Astrocyte (in vitro differentiated cells and primary cell): ENCODE measurements at regions not wholly inside any gene's neighbourhood (a gene's known extent, or its start where the extent isn't known, plus 50 kb on each side); places are given as distances from the start of the nearest gene placed in this dataset.

Experiments
- DNase-seq: peaks from one replicate; pipeline ENCODE4 v3.0.0-alpha.2; 2010; ENCODE audit warnings: low read depth
- FAIRE-seq: peaks from 2 replicates; lab custom pipeline; 2011; peaks lifted over from hg19 to GRCh38; lab: Jason Lieb, UNC
- H2AFZ ChIP-seq: 2 replicates; pipeline ENCODE4 v1.6.0; 2012; ENCODE audit warnings: low read depth, low read length, inconsistent platforms
- H3K27ac ChIP-seq: 2 replicates; pipeline ENCODE4 v1.5.1; 2011; ENCODE audit warnings: low read depth, low read length, inconsistent platforms
- H3K27me3 ChIP-seq: 2 replicates; pipeline ENCODE4 v1.6.0; 2011; ENCODE audit warnings: low read length, inconsistent platforms; ENCODE audit not compliant: insufficient read depth
- H3K36me3 ChIP-seq: 2 replicates; pipeline ENCODE4 v1.5.1; 2011; ENCODE audit warnings: low read length, inconsistent platforms; ENCODE audit not compliant: insufficient read depth
- H3K4me1 ChIP-seq: 2 replicates; pipeline ENCODE4 v1.5.1; 2011; ENCODE audit warnings: low read length, inconsistent platforms; ENCODE audit not compliant: insufficient read depth
- H3K4me2 ChIP-seq: 2 replicates; pipeline ENCODE4 v1.6.0; 2012; ENCODE audit warnings: low read length, inconsistent platforms
- H3K4me3 ChIP-seq: 2 replicates; pipeline ENCODE4 v1.5.1; 2011; ENCODE audit warnings: low read depth, mild to moderate bottlenecking, low read length, inconsistent platforms; ENCODE audit not compliant: insufficient read depth
- H3K79me2 ChIP-seq: 2 replicates; pipeline ENCODE4 v1.6.0; 2012; ENCODE audit warnings: mild to moderate bottlenecking, low read length, inconsistent platforms; ENCODE audit not compliant: insufficient read depth
- H3K9ac ChIP-seq: 2 replicates; pipeline ENCODE4 v1.6.0; 2012; ENCODE audit warnings: mild to moderate bottlenecking, low read length, inconsistent platforms
- H3K9me3 ChIP-seq: 2 replicates; pipeline ENCODE4 v1.5.1; 2012; ENCODE audit warnings: low read depth, mild to moderate bottlenecking, low read length, inconsistent platforms; ENCODE audit not compliant: insufficient read depth
- H4K20me1 ChIP-seq: 2 replicates; pipeline ENCODE4 v1.6.0; 2012; ENCODE audit warnings: low read length, inconsistent platforms; ENCODE audit not compliant: insufficient read depth
- H3K27ac Mint-ChIP-seq: one replicate; pipeline ENCODE4 v1.8.0; 2021; ENCODE audit warnings: mild to moderate bottlenecking, mixed read lengths; ENCODE audit not compliant: unreplicated experiment
- H3K27me3 Mint-ChIP-seq: one replicate; pipeline ENCODE4 v1.8.0; 2021; ENCODE audit warnings: low read depth, mixed read lengths; ENCODE audit not compliant: unreplicated experiment
- H3K36me3 Mint-ChIP-seq: one replicate; pipeline ENCODE4 v1.8.0; 2021; ENCODE audit warnings: low read depth, mixed read lengths; ENCODE audit not compliant: unreplicated experiment
- H3K4me1 Mint-ChIP-seq: one replicate; pipeline ENCODE4 v1.8.0; 2021; ENCODE audit warnings: low read depth, mixed read lengths; ENCODE audit not compliant: unreplicated experiment
- H3K4me3 Mint-ChIP-seq: one replicate; pipeline ENCODE4 v1.8.0; 2021; ENCODE audit warnings: mild to moderate bottlenecking, moderate library complexity, mixed read lengths; ENCODE audit not compliant: unreplicated experiment
- H3K9me3 Mint-ChIP-seq: one replicate; pipeline ENCODE4 v1.8.0; 2021; ENCODE audit warnings: mild to moderate bottlenecking, mixed read lengths; ENCODE audit not compliant: unreplicated experiment
- CTCF ChIP-seq: IDR thresholded peaks from 2 replicates; pipeline ENCODE4 v1.5.1; 2011; ENCODE audit warnings: low read depth, mild to moderate bottlenecking, inconsistent platforms, low read length, moderate library complexity; ENCODE audit not compliant: insufficient read depth
- EZH2 ChIP-seq: IDR thresholded peaks from 2 replicates; pipeline ENCODE4 v1.6.1; 2012; ENCODE audit warnings: mild to moderate bottlenecking, low read length, inconsistent platforms; ENCODE audit not compliant: insufficient read depth

GRCh38 chr14:61872452-61872851, 110.2 kb downstream of the SNAPC1 start:
- Histone ChIP-seq H3K4me3 (no peak overlapping the region), H3K79me2 (no peaks in the 10 kb centered on the region), H3K9ac (no peak overlapping the region), H2AFZ (no peak overlapping the region), H3K36me3 (no peaks in the 10 kb centered on the region), H3K4me2 (no peak overlapping the region), H3K4me1 (no peaks in the 10 kb centered on the region), H3K27ac (no peak overlapping the region), H3K27me3 (peaks cover 5% of the 10 kb centered on the region), H4K20me1 (no peaks in the 10 kb centered on the region), H3K9me3 (no peaks in the 10 kb centered on the region)
- TF ChIP-seq CTCF (no peak), EZH2 (no peak)
- no peak overlapping the region for H3K4me3 Mint-ChIP-seq
- H3K4me1 Mint-ChIP-seq: no peaks in the 10 kb centered on the region
- no peak for DNase-seq
- no peaks in the 10 kb centered on the region for H3K36me3 Mint-ChIP-seq
- no peak overlapping the region for H3K27ac Mint-ChIP-seq
- FAIRE-seq: no peak
- H3K9me3 Mint-ChIP-seq: no peaks in the 10 kb centered on the region
- H3K27me3 Mint-ChIP-seq: peaks cover 2% of the 10 kb centered on the region

- Histone ChIP-seq H2AFZ (no peak overlapping the region), H3K79me2 (no peaks in the 10 kb centered on the region), H3K9ac (no peak overlapping the region), H3K4me1 (no peaks in the 10 kb centered on the region), H3K27ac (no peak overlapping the region), H3K9me3 (no peaks in the 10 kb centered on the region), H3K36me3 (no peaks in the 10 kb centered on the region), H4K20me1 (no peaks in the 10 kb centered on the region), H3K27me3 (peaks cover 8% of the 10 kb centered on the region), H3K4me3 (no peak overlapping the region), H3K4me2 (no peak overlapping the region)
- H3K27ac Mint-ChIP-seq: no peak overlapping the region
- H3K4me1 Mint-ChIP-seq: no peaks in the 10 kb centered on the region
- TF ChIP-seq CTCF: no peak
- no peak for TF ChIP-seq EZH2
- FAIRE-seq (no peak), DNase-seq (no peak)
- H3K27me3 Mint-ChIP-seq: peaks cover 11% of the 10 kb centered on the region
- no peaks in the 10 kb centered on the region for H3K9me3 Mint-ChIP-seq
- H3K36me3 Mint-ChIP-seq: no peaks in the 10 kb centered on the region
- H3K4me3 Mint-ChIP-seq: no peak overlapping the region
Observed at GRCh38 chr14:61875483-61875882, 113.3 kb downstream of the SNAPC1 start.

- H3K9ac ChIP-seq: no peak overlapping the region
- no peaks in the 10 kb centered on the region for H3K4me1 ChIP-seq
- FAIRE-seq: no peak
- H3K27ac ChIP-seq: no peak overlapping the region
- DNase-seq: no peak
- Mint-ChIP-seq H3K4me1 (no peaks in the 10 kb centered on the region), H3K27me3 (peaks cover 11% of the 10 kb centered on the region), H3K36me3 (no peaks in the 10 kb centered on the region), H3K4me3 (no peak overlapping the region), H3K9me3 (no peaks in the 10 kb centered on the region), H3K27ac (no peak overlapping the region)
- no peaks in the 10 kb centered on the region for H3K79me2 ChIP-seq
- no peak overlapping the region for H2AFZ ChIP-seq
- H3K4me3 ChIP-seq: no peak overlapping the region
- no peaks in the 10 kb centered on the region for H4K20me1 ChIP-seq
- no peaks in the 10 kb centered on the region for H3K9me3 ChIP-seq
- no peak for TF ChIP-seq EZH2
- H3K4me2 ChIP-seq: no peak overlapping the region
- H3K27me3 ChIP-seq: peaks cover 8% of the 10 kb centered on the region
- H3K36me3 ChIP-seq: no peaks in the 10 kb centered on the region
Observed at GRCh38 chr14:61876362-61877034, 114.3 kb downstream of the SNAPC1 start.
